Small intestine (tissue), 7 donors: ENCODE measurements at regions not wholly inside any gene's neighbourhood (a gene's known extent, or its start where the extent isn't known, plus 50 kb on each side); places are given as distances from the start of the nearest gene placed in this dataset.

Source experiments
- DNase-seq, 2 donors: peaks; one replicate each; pipeline versions ENCODE4 v3.0.0 to v3.0.0-alpha.2; 2013
- FAIRE-seq: peaks from 2 replicates; lab custom pipeline; 2012; peaks lifted over from hg19 to GRCh38; lab: Jason Lieb, UNC
- H3K27ac ChIP-seq, 3 donors: one replicate each; pipeline ENCODE4 v1.5.1; 2013; ENCODE audit warnings: low read length in 2 of 3, mild to moderate bottlenecking in 2 of 3, control low read depth in 1 of 3, inconsistent platforms in 1 of 3, low read depth in 1 of 3, moderate library complexity in 1 of 3
- H3K27me3 ChIP-seq, 3 donors: one replicate each; pipeline ENCODE4 v1.6.1; 2013; ENCODE audit warnings: low read length in 3 of 3, inconsistent platforms in 1 of 3; ENCODE audit not compliant: control insufficient read depth in 3 of 3, insufficient read depth in 3 of 3
- H3K36me3 ChIP-seq, 3 donors: one replicate each; pipeline ENCODE4 v1.6.1; 2013; ENCODE audit warnings: low read length in 3 of 3, inconsistent platforms in 1 of 3, low read depth in 1 of 3, mild to moderate bottlenecking in 1 of 3, moderate library complexity in 1 of 3; ENCODE audit not compliant: control insufficient read depth in 3 of 3, insufficient read depth in 2 of 3
- H3K4me1 ChIP-seq, 3 donors: one replicate each; pipeline ENCODE4 v1.6.1; 2013; ENCODE audit warnings: low read length in 2 of 3, inconsistent platforms in 1 of 3, low read depth in 1 of 3, mild to moderate bottlenecking in 1 of 3, moderate library complexity in 1 of 3; ENCODE audit not compliant: control insufficient read depth in 3 of 3, insufficient read depth in 2 of 3
- H3K4me3 ChIP-seq, 3 donors: one replicate each; pipeline ENCODE4 v1.5.1; 2013; ENCODE audit warnings: low read length in 3 of 3, control low read depth in 1 of 3, inconsistent platforms in 1 of 3, low read depth in 1 of 3, mild to moderate bottlenecking in 1 of 3, moderate library complexity in 1 of 3
- H3K9me3 ChIP-seq, 2 donors: one replicate each; pipeline ENCODE4 v1.6.1; 2013; ENCODE audit warnings: low read depth in 1 of 2, low read length in 1 of 2; ENCODE audit not compliant: control insufficient read depth in 2 of 2, insufficient read depth in 1 of 2
- WGBS, 3 donors: extraction: QIAGEN DNeasy Blood & Tissue Kit; methylation state at CpG; one replicate each; pipeline ENCODE4 v1.1.7; 2013; 5-methylcytosine and 5-hydroxymethylcytosine counted together
- donor health status: healthy with polysubstance abuse.
- donor health status: control.
- donor health status: control.
- donor health status: Bipolar disorder and iron deficiency.
- donor health status: healthy.

DNA sequence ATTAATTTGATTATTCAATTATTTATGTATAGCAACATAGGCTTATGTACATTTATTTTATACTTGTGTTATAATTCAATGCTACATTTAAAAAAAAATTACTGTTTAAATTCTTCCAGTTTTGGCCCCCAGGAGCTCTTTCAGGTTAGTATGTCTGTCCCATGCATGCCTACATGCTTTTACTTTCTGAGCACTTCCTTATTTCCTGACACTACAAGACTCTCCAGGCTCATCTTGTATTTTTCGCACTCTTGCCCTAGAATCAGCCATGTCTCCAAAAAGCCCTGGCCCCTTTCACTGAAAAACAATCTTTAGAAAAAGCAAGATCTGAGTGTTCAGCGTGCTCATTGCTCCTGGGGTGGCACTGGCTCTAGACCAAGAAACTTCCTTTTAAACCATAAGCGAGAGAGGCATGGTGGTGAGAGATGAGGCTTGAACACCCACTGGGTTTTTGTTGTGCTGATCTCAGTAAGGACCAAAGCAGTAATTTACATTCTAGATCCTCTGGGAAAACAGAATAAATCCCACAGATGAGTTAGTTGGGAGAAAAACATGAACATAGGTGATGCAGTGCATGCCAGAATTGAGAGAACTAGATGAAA, 95.0 kb downstream of the SLC30A10 start:
- 79 to 90% (median 85%) methylated on average over 3 of the region's 3 CpGs for WGBS, 3 donors
- Histone ChIP-seq H3K27ac (no peak overlapping the region), H3K36me3 (no peaks in the 10 kb centered on the region), H3K9me3 (no peaks in the 10 kb centered on the region), H3K4me1 (no peaks in the 10 kb centered on the region), H3K4me3 (no peak overlapping the region), H3K27me3 (peaks cover 0 to 2% (median 0%) of the 10 kb centered on the region in 3 donors)
- FAIRE-seq = no peak
- DNase-seq = no peak

DNA sequence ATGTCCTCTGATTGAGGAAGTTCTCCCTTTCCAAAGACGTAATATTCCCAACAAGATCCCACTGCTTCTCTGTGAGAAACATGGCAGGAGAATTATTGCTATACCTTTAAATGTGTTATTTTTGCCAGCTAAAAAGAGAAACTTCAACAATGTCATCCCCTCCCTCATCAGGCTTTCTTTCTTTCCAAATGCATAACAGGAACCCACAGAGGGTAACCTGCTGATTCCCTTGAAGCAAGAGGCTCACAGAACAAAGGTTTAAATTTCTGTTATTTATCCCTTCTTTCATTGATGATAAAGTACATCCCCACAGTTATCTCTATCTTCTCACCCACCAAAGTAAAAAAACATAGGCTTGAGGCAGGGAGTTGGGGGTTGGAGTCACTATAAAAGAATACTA, 102.1 kb downstream of the SLC30A10 start:
- FAIRE-seq (no peak), DNase-seq (no peak)
- 74 to 84% (median 83%) methylated on average over 1 of the region's 1 CpG for WGBS, 3 donors
- Histone ChIP-seq H3K36me3 (no peaks in the 10 kb centered on the region), H3K27me3 (peaks cover 0 to 2% (median 0%) of the 10 kb centered on the region in 3 donors), H3K9me3 (no peaks in the 10 kb centered on the region), H3K4me3 (no peak overlapping the region), H3K27ac (no peak overlapping the region), H3K4me1 (no peaks in the 10 kb centered on the region)

DNA sequence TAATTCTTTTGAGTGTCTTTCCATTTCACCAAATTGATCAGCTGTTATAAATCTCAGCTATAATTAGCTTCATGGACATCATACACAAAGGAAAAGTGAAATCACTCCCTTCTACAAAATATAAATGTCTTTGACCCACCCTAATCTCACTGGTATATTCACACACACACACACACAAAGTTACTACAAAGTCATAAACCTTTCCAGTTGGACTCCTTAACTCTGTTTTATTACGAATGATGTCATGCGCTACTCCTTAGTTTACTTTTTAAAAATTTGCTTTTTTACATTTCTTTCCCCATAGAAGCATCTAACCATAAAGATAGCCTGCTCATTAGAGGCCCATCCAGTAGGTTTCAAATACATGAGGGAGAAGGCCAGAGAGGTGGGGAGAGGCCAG, 103.0 kb downstream of the SLC30A10 start:
- peak in 1 of 2 donors; percentile 6 for DNase-seq

DNA sequence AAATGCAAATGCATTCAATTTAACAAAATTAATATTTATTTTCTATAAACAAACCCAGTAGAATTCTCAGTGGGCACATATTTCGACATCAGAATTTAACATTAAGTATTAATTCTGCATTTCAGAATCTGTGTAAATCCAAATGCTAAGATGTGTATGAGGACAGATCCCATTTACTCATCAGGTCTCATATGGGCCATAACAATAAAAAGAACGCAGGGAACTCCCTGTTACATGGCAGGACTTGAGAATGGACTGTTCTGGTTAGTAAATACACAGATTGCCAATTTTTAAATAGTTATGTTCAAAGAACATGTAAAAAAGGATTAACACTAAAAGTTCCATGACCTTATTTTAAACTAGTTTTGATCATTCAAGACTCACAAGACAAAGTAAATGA, 104.0 kb downstream of the SLC30A10 start:
- WGBS, 3 donors = 81 to 91% (median 88%) methylated on average over 2 of the region's 2 CpGs
- Histone ChIP-seq H3K9me3 (no peaks in the 10 kb centered on the region), H3K27ac (no peak overlapping the region), H3K4me1 (no peaks in the 10 kb centered on the region), H3K4me3 (no peak overlapping the region), H3K27me3 (peaks cover 0 to 2% (median 0%) of the 10 kb centered on the region in 3 donors), H3K36me3 (no peaks in the 10 kb centered on the region)
- FAIRE-seq (no peak), DNase-seq (no peak)

More for the DNA sequence above, 103.0 kb downstream of the SLC30A10 start:
- Histone ChIP-seq H3K4me1 (no peaks in the 10 kb centered on the region), H3K27me3 (peaks cover 0 to 2% (median 0%) of the 10 kb centered on the region in 3 donors), H3K27ac (no peak overlapping the region), H3K36me3 (no peaks in the 10 kb centered on the region), H3K9me3 (no peaks in the 10 kb centered on the region), H3K4me3 (no peak overlapping the region)
- no peak for FAIRE-seq
- 75 to 80% (median 78%) methylated on average over 2 of the region's 2 CpGs for WGBS, 3 donors

DNA sequence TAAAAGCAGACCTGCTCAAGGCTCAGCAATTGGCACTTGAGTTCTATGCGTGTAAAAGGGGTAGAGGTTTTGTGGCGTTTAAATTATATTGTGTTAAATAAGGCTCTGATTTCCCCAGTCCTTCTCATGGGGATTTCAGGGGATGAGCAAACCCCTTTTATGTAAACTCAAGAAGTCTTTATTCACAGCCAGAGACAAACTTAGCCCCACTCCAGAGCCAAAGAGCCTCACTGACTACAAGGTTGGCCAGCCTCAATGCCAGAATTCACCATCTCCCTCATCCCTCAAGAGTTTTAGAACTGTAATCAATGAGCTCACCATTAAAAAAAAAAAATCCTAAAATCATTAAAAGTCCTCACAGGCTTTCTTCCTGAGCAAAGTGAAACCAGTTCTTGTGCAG, 107.8 kb downstream of the SLC30A10 start:
- no peak for FAIRE-seq

DNA sequence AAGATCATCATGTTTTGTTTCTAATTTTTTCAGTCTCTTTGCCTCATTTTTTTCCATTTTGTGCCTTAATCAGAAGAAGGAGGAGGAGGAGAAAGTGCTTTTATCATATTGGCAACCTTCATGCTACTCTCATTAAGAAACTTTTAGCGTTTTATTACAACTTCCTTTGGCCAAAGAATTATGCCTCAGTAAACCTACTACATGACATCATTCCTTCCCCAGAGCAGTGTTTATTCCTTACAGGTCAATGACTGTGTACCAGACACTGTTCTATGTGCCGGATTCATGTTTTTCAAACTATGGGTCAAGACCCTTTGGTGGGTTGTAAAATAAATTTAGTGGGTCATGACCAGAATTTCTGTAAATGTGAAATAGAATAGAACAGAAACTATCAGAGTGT, 110.4 kb downstream of the SLC30A10 start:
- Histone ChIP-seq H3K27me3 (peaks cover 0 to 11% (median 0%) of the 10 kb centered on the region in 3 donors), H3K4me3 (no peak overlapping the region), H3K9me3 (no peaks in the 10 kb centered on the region), H3K36me3 (no peaks in the 10 kb centered on the region), H3K4me1 (no peaks in the 10 kb centered on the region), H3K27ac (no peak overlapping the region)
- no peak for DNase-seq
- WGBS, 3 donors = 17 to 41% (median 27%) methylated on average over 2 of the region's 2 CpGs
- no peak for FAIRE-seq

More for the DNA sequence above, 107.8 kb downstream of the SLC30A10 start:
- Histone ChIP-seq H3K27ac (no peak overlapping the region), H3K4me1 (no peaks in the 10 kb centered on the region), H3K4me3 (no peak overlapping the region), H3K9me3 (no peaks in the 10 kb centered on the region), H3K27me3 (peaks cover 0 to 5% (median 0%) of the 10 kb centered on the region in 3 donors), H3K36me3 (no peaks in the 10 kb centered on the region)
- no peak for DNase-seq
- 82 to 90% (median 86%) methylated on average over 2 of the region's 2 CpGs for WGBS, 3 donors

DNA sequence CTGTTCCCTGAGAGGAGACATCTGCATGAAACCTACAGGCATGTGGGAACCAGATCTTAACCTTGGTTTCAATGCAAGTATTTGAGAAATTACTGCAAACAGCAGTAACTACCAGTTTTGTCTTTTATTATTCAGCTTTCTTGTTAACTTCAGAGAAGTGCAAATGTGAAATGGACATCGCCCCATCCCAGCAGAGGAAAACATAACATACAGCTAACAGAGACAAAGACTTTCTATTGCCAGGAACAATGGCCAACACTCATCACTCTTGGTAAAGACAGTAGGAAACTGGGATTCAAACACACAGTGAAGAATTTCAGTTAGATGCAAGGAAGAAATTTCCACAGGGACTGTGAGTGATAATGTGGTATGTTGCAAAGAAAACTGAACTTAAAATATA, 115.1 kb downstream of the SLC30A10 start:
- DNase-seq = no peak
- H3K4me1 ChIP-seq = no peaks in the 10 kb centered on the region
- no peak overlapping the region for H3K27ac ChIP-seq
- FAIRE-seq = no peak
- no peak overlapping the region for H3K4me3 ChIP-seq
- H3K36me3 ChIP-seq = no peaks in the 10 kb centered on the region
- WGBS, 3 donors = 72 to 83% (median 78%) methylated on average over 1 of the region's 1 CpG
- no peaks in the 10 kb centered on the region for H3K9me3 ChIP-seq
- peaks cover 0 to 26% (median 0%) of the 10 kb centered on the region in 3 donors for H3K27me3 ChIP-seq

DNA sequence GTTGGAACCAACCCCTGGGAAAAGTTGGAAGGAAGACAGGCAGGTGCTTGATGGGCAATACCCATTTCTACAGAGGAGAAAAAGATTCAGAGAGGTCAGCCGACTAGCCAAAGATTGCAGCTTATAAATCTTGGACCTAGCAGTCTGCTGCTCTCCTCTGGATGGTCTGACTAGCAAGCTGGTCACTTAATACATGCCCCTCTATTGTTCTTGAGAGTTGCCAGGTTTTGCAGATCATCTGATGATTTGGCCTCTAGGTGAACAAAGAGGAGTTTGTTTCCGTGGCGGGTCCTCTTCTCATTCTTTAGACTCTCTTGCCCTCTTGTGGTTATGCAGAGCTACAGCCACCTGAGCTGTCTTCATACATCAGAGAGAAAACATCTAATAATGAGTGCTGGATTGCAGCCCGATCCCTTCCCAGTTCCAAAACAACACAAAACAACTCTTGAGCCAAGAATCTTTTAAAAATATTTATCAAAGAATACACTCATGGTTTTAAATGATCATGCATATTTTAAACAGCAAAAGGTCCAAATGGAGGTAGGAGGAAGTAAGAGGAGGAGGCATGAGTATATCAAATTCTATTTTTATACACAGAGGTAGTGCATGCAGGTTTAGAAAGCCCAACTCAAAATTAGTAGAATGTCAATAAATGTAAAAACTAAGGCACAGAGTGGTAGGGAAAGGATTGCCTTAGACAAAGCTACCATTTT, 115.7 kb downstream of the SLC30A10 start:
- WGBS, 3 donors = 11 to 20% (median 14%) methylated on average over 4 of the region's 4 CpGs
- DNase-seq (peak; percentile 45 to 49), FAIRE-seq (no peak)
- Histone ChIP-seq H3K27ac (no peak overlapping the region), H3K27me3 (peaks cover 0 to 26% (median 0%) of the 10 kb centered on the region in 3 donors), H3K4me3 (no peak overlapping the region), H3K9me3 (no peaks in the 10 kb centered on the region), H3K36me3 (no peaks in the 10 kb centered on the region), H3K4me1 (no peaks in the 10 kb centered on the region)
